Esophagus muscularis mucosa (tissue), 4 donors: ENCODE measurements at regions not wholly inside any gene's neighbourhood (a gene's known extent, or its start where the extent isn't known, plus 50 kb on each side); places are given as distances from the start of the nearest gene placed in this dataset.

Experiments
- CTCF ChIP-seq, 3 experiments: fragments of 200-600 bp in 2 of 3; fragments of 450-650 bp in 1 of 3; sonication (generic) in 2 of 3; IDR thresholded peaks; one replicate each; pipeline ENCODE4 v1.5.1; 2017 to 2019; ENCODE audit warnings: antibody characterized with exemption in 3 of 3, mild to moderate bottlenecking in 2 of 3, moderate library complexity in 1 of 3
- EP300 ChIP-seq: sonication (generic); formaldehyde crosslinking; IDR thresholded peaks from one replicate; pipeline ENCODE4 v1.6.1; 2017; ENCODE audit warnings: antibody characterized with exemption
- POLR2A ChIP-seq: fragments of 450-650 bp; IDR thresholded peaks from one replicate; pipeline ENCODE4 v1.6.1; 2017; ENCODE audit warnings: antibody characterized with exemption, moderate library complexity, mild to moderate bottlenecking, low read depth
- POLR2AphosphoS5 ChIP-seq, 2 donors: sonication (generic); formaldehyde crosslinking; IDR thresholded peaks; one replicate each; pipeline ENCODE4 v1.6.1; 2017; ENCODE audit warnings: antibody characterized with exemption in 2 of 2

DNA sequence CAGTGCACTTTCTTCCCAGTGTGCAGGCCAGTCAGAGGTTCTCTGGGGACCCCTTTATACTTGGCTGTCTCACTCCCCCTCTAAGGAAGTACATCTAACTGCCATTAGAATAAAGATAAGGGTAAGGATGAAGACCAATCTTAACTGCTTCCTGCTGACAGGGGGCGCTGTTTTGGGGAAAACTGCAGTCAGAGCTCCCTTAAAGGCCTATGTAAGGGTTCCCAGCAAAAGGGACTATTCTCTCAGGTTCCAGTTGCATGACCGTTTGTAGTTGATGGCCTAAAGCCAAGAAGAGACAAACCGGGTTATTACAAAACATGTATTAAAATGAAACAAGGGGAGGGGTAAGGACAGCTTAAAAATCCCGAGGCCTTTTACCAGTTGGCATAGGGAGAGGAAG is 115.6 kb upstream of the SPIN4 start:
- no peak for TF ChIP-seq CTCF (IDR thresholded peaks at IDR 0.05)
- TF ChIP-seq EP300, result no peak
- TF ChIP-seq POLR2A, result no peak
- TF ChIP-seq POLR2AphosphoS5 (IDR thresholded peaks at IDR 0.05), result no peak
